Peyer's patch (tissue), 4 donors: ENCODE measurements at regions not wholly inside any gene's neighbourhood (a gene's known extent, or its start where the extent isn't known, plus 50 kb on each side); places are given as distances from the start of the nearest gene placed in this dataset.

Source experiments
- DNase-seq, 3 donors: peaks; one replicate each; pipeline ENCODE4 v3.0.0-alpha.2; 2017 to 2019
- H3K27ac ChIP-seq, 4 donors: fragments of 200-600 bp; sonication (generic); one replicate each; pipeline ENCODE4 v1.5.1; 2016 to 2019
- H3K27me3 ChIP-seq, 2 donors: fragments of 200-600 bp; sonication (generic); one replicate each; pipeline ENCODE4 v1.5.1; 2019
- H3K36me3 ChIP-seq, 3 donors: fragments of 200-600 bp; sonication (generic); one replicate each; pipeline ENCODE4 v1.5.1; 2016 to 2019
- H3K4me1 ChIP-seq, 4 donors: fragments of 200-600 bp; sonication (generic); one replicate each; pipeline ENCODE4 v1.5.1; 2016 to 2019
- H3K4me3 ChIP-seq, 4 donors: fragments of 200-600 bp; sonication (generic); 1 replicate in 3 of 4; 2 replicates in 1 of 4; pipeline ENCODE4 v1.5.1; 2016 to 2019; ENCODE audit warnings: mild to moderate bottlenecking in 1 of 4
- H3K9me3 ChIP-seq, 4 donors: fragments of 200-600 bp; sonication (generic); one replicate each; pipeline ENCODE4 v1.5.1; 2016 to 2019; ENCODE audit warnings: mild to moderate bottlenecking in 1 of 4
- POLR2A ChIP-seq, 2 donors: fragments of 450-650 bp; IDR thresholded peaks; one replicate each; pipeline ENCODE4 v1.5.1; 2017; ENCODE audit warnings: antibody characterized with exemption in 2 of 2, mild to moderate bottlenecking in 2 of 2, moderate library complexity in 2 of 2
- TF ChIP-seq, protein P1 (sequence below), 6 experiments: fragments of 450-650 bp in 4 of 6; fragments of 200-600 bp in 2 of 6; sonication (generic) in 1 of 6; IDR thresholded peaks; one replicate each; pipeline ENCODE4 v1.5.1; 2017 to 2019; ENCODE audit warnings: antibody characterized with exemption in 6 of 6, mild to moderate bottlenecking in 3 of 6, moderate library complexity in 1 of 6

DNA sequence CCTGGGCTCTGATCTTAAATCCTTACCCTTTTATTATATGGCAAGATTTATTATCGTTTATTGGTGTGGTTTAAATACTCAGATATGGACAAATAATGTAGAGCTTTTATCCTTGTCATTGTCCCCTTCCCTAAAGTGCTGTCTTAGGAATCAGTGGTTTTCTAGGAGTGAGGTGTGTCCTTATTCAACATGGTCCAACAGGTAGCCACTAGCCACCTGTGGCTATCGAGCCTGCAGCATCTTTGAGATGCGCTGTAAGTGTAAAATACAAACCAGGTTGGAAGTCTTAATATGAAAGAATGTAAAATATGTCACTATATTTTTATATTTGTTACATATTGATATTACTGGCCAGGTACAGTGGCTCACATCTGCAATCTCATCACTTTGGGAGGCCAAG, 82.4 kb upstream of the BASP1 start:
- no peaks in the 10 kb centered on the region for H3K4me1 ChIP-seq
- no peak overlapping the region for H3K4me3 ChIP-seq
- H3K27me3 ChIP-seq: no peaks in the 10 kb centered on the region
- H3K36me3 ChIP-seq: no peaks in the 10 kb centered on the region
- H3K9me3 ChIP-seq: no peaks in the 10 kb centered on the region
- TF ChIP-seq, protein P1, sequence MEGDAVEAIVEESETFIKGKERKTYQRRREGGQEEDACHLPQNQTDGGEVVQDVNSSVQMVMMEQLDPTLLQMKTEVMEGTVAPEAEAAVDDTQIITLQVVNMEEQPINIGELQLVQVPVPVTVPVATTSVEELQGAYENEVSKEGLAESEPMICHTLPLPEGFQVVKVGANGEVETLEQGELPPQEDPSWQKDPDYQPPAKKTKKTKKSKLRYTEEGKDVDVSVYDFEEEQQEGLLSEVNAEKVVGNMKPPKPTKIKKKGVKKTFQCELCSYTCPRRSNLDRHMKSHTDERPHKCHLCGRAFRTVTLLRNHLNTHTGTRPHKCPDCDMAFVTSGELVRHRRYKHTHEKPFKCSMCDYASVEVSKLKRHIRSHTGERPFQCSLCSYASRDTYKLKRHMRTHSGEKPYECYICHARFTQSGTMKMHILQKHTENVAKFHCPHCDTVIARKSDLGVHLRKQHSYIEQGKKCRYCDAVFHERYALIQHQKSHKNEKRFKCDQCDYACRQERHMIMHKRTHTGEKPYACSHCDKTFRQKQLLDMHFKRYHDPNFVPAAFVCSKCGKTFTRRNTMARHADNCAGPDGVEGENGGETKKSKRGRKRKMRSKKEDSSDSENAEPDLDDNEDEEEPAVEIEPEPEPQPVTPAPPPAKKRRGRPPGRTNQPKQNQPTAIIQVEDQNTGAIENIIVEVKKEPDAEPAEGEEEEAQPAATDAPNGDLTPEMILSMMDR (IDR thresholded peaks at IDR 0.05): no peak
- TF ChIP-seq POLR2A (IDR thresholded peaks at IDR 0.05): no peak
- no peak for DNase-seq
- H3K27ac ChIP-seq: no peak overlapping the region

DNA sequence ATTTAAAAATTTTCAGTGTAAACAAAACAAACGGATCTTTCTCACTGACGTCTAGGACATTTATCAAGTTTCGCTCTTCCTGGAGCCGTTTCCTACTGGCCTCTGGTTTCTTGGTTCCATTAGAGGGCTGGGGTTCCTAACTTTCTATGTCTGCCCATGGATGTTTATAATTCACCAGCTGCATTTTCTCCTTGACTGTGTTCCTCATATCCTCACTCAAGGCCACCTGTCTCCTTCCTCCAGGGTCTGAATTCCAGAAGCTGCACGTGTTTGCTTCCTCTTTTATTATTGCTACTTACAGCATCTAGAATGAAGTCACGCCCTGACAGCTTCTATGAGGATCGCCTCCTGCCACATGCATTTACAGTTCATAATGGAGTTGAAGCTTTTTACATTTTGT, 74.1 kb upstream of the BASP1 start:
- Histone ChIP-seq H3K9me3 (no peaks in the 10 kb centered on the region), H3K27ac (no peak overlapping the region), H3K4me1 (no peaks in the 10 kb centered on the region), H3K27me3 (no peaks in the 10 kb centered on the region), H3K4me3 (no peak overlapping the region), H3K36me3 (no peaks in the 10 kb centered on the region)
- no peak for DNase-seq
- TF ChIP-seq, protein P1 (IDR thresholded peaks at IDR 0.05): no peak
- TF ChIP-seq POLR2A (IDR thresholded peaks at IDR 0.05): no peak

DNA sequence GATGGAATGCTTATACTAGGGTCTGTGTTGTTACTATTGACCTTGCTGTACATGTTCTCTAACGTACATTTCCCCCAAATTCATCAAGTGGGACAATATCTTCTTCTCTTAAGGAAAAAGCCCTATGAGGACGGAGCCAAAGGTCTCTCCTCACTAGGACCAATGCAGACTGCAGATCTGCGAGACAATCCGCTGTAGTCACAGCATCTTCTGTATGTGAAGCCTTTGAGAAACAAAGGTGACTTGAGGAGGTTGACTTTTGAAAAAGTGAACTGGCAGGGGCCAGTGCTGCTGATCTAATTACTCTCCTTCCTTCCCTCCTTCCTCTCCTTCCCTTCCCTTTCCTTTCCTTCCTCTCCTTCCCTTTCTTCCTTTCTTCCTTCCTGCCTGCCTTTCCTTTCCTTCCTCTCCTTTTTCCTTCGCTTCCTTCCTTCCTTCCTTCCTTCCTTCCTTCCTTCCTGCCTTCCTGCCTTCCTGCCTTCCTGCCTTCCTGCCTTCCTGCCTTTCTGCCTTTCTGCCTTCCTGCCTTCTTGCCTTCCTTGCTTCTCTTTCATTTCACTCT, 71.1 kb upstream of the BASP1 start:
- Histone ChIP-seq H3K27me3 (no peaks in the 10 kb centered on the region), H3K4me3 (no peak overlapping the region), H3K4me1 (no peaks in the 10 kb centered on the region), H3K9me3 (no peaks in the 10 kb centered on the region), H3K27ac (no peak overlapping the region), H3K36me3 (no peaks in the 10 kb centered on the region)
- DNase-seq: no peak
- no peak for TF ChIP-seq POLR2A (IDR thresholded peaks at IDR 0.05)
- TF ChIP-seq, protein P1 (IDR thresholded peaks at IDR 0.05): no peak

DNA sequence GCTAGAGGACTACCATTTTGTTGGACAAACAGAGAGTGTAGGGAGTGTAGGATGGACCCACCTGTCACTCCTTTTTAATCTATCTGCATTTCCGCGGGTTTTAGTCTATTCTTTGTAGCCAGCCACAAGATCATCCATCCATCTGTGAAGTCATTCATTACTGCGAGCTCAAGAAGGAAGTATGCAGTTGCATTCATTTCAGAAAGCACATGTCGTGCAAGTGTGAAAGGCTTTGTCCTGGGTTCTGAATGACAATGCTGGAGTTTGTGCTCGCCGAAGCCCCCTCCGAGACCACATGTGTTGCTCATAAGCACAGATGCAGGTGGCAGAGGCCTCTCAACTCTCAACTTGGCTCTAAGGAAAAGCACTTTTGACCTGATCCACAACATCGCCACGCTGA, 70.3 kb upstream of the BASP1 start:
- no peak for DNase-seq
- no peaks in the 10 kb centered on the region for H3K4me1 ChIP-seq
- H3K4me3 ChIP-seq: no peak overlapping the region
- no peaks in the 10 kb centered on the region for H3K9me3 ChIP-seq
- no peak overlapping the region for H3K27ac ChIP-seq
- H3K27me3 ChIP-seq: no peaks in the 10 kb centered on the region
- H3K36me3 ChIP-seq: no peaks in the 10 kb centered on the region
- TF ChIP-seq, protein P1 (IDR thresholded peaks at IDR 0.05): no peak
- no peak for TF ChIP-seq POLR2A (IDR thresholded peaks at IDR 0.05)

DNA sequence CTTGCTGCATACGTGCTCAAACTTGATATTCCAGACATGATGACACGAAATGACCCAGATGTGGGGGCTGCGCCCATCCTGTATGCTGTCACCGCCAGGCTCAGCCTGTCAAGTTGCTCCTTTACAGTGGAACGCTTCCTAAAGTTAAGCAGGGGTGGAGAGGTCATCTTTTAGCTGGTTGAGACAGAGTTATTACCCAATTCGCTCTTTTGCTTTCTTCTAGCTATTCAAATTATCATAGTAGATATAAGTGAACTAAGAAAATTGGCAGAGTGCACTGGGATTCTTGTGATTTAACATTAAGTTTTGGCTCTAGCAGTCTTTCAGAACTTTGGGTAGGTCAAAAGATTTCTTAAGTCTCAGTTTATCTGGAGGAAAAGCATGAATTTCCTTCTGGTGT, 69.8 kb upstream of the BASP1 start:
- Histone ChIP-seq H3K27me3 (no peaks in the 10 kb centered on the region), H3K27ac (no peak overlapping the region), H3K9me3 (no peaks in the 10 kb centered on the region), H3K4me1 (no peaks in the 10 kb centered on the region), H3K36me3 (no peaks in the 10 kb centered on the region), H3K4me3 (no peak overlapping the region)
- no peak for DNase-seq
- TF ChIP-seq, protein P1 (IDR thresholded peaks at IDR 0.05): no peak
- no peak for TF ChIP-seq POLR2A (IDR thresholded peaks at IDR 0.05)

DNA sequence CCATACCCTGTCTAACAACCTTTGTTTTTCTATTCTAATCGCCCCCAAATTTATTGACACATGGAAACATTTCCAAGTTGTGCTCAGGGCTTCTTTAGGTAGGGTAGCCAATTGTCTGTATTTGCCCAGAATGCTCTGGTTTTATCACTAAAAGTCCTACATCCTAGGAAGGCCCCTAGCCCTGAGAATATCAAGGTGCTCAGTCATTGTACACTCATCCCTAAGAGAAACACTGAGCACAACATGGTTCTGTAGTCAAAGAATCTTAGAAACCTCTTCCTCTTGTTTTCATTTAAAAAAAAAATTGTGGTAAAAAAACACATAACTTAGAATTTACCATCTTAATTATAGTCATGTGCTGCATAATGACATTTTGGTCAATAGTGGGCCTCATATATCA, 69.0 kb upstream of the BASP1 start:
- Histone ChIP-seq H3K4me3 (no peak overlapping the region), H3K36me3 (no peaks in the 10 kb centered on the region), H3K27ac (no peak overlapping the region), H3K27me3 (no peaks in the 10 kb centered on the region), H3K4me1 (no peaks in the 10 kb centered on the region), H3K9me3 (no peaks in the 10 kb centered on the region)
- no peak for DNase-seq
- TF ChIP-seq, protein P1 (IDR thresholded peaks at IDR 0.05): no peak
- no peak for TF ChIP-seq POLR2A (IDR thresholded peaks at IDR 0.05)
